DOHH2 (cell line): ENCODE measurements at regions not wholly inside any gene's neighbourhood (a gene's known extent, or its start where the extent isn't known, plus 50 kb on each side); places are given as distances from the start of the nearest gene placed in this dataset.
"Not testable (repeated sequence)": the region's sequence is repeated elsewhere in the genome, so short reads cannot be mapped to it uniquely, and the experiment has no call there.

ENCODE experiments used
- H3F3A ChIP-seq: fragments of 200-600 bp; sonication (generic), shearing (Covaris generic); 2 replicates; pipeline ENCODE4 v1.6.0; 2016; ENCODE audit warnings: antibody characterized with exemption, mild to moderate bottlenecking; ENCODE audit not compliant: control insufficient read depth, insufficient read depth
- H3K27ac ChIP-seq: fragments of 200-600 bp; sonication (generic); 2 replicates; pipeline ENCODE4 v1.5.1; 2014; ENCODE audit warnings: low read depth, mild to moderate bottlenecking, low read length, moderate library complexity
- H3K27me3 ChIP-seq: fragments of 200-600 bp; sonication (generic); 2 replicates; pipeline ENCODE4 v1.6.1; 2014; ENCODE audit warnings: mild to moderate bottlenecking, low read length, mixed read lengths; ENCODE audit not compliant: control insufficient read depth
- H3K36me3 ChIP-seq: fragments of 200-600 bp; sonication (generic); 2 replicates; pipeline ENCODE4 v1.6.1; 2014; ENCODE audit warnings: mild to moderate bottlenecking, low read length, moderate library complexity, mixed read lengths; ENCODE audit not compliant: control insufficient read depth
- H3K4me1 ChIP-seq: fragments of 200-600 bp; sonication (generic); 2 replicates; pipeline ENCODE4 v1.6.1; 2014; ENCODE audit warnings: mild to moderate bottlenecking, low read length, mixed read lengths; ENCODE audit not compliant: control insufficient read depth
- H3K4me2 ChIP-seq: fragments of 200-600 bp; sonication (generic); 2 replicates; pipeline ENCODE4 v1.6.0; 2014; ENCODE audit warnings: mild to moderate bottlenecking, low read length, moderate library complexity
- H3K4me3 ChIP-seq: fragments of 200-600 bp; sonication (generic); 2 replicates; pipeline ENCODE4 v1.5.1; 2014; ENCODE audit warnings: mild to moderate bottlenecking, low read length, mixed read lengths
- H3K79me2 ChIP-seq: fragments of 200-600 bp; sonication (generic); 2 replicates; pipeline ENCODE4 v1.6.1; 2014; ENCODE audit warnings: mild to moderate bottlenecking, low read length, mixed read lengths; ENCODE audit not compliant: control insufficient read depth
- H3K9me2 ChIP-seq: fragments of 200-600 bp; sonication (generic); replicated peaks from 2 replicates; pipeline ENCODE4 v1.6.1; 2014; ENCODE audit warnings: mild to moderate bottlenecking, low read length, mixed read lengths; ENCODE audit not compliant: control insufficient read depth
- H3K9me3 ChIP-seq: fragments of 200-600 bp; sonication (generic); 2 replicates; pipeline ENCODE4 v1.6.1; 2014; ENCODE audit warnings: antibody characterized with exemption, low read length, mixed read lengths; ENCODE audit not compliant: control insufficient read depth, insufficient read depth
- H4K20me1 ChIP-seq: fragments of 200-600 bp; sonication (generic); 2 replicates; pipeline ENCODE4 v1.6.0; 2014; ENCODE audit warnings: low read depth, mild to moderate bottlenecking, antibody characterized with exemption, low read length, moderate library complexity; ENCODE audit not compliant: control insufficient read depth, insufficient read depth
- EZH2phosphoT487 ChIP-seq: fragments of 200-600 bp; sonication (generic); IDR thresholded peaks from 2 replicates; pipeline ENCODE4 v1.6.1; 2017; ENCODE audit warnings: borderline replicate concordance, mild to moderate bottlenecking, antibody characterized with exemption, low read length, moderate library complexity, mixed read lengths
- TF ChIP-seq, protein P1 (sequence below): fragments of 200-600 bp; sonication (generic); IDR thresholded peaks from one replicate; pipeline ENCODE4 v1.5.1; 2014; ENCODE audit warnings: antibody characterized with exemption, mild to moderate bottlenecking, low read depth, low read length; ENCODE audit not compliant: poor library complexity, severe bottlenecking

GRCh38 chr4:137881641-137882040 lies 349.3 kb upstream of the PCDH18 start:
- no peaks in the 10 kb centered on the region for H3K9me3 ChIP-seq
- H3K4me3 ChIP-seq: no peak overlapping the region
- H3K4me2 ChIP-seq: no peak overlapping the region
- H3F3A ChIP-seq: no peaks in the 10 kb centered on the region
- no peak overlapping the region for H3K27ac ChIP-seq
- H3K27me3 ChIP-seq: no peaks in the 10 kb centered on the region
- no peak for TF ChIP-seq EZH2phosphoT487
- TF ChIP-seq, protein P1, sequence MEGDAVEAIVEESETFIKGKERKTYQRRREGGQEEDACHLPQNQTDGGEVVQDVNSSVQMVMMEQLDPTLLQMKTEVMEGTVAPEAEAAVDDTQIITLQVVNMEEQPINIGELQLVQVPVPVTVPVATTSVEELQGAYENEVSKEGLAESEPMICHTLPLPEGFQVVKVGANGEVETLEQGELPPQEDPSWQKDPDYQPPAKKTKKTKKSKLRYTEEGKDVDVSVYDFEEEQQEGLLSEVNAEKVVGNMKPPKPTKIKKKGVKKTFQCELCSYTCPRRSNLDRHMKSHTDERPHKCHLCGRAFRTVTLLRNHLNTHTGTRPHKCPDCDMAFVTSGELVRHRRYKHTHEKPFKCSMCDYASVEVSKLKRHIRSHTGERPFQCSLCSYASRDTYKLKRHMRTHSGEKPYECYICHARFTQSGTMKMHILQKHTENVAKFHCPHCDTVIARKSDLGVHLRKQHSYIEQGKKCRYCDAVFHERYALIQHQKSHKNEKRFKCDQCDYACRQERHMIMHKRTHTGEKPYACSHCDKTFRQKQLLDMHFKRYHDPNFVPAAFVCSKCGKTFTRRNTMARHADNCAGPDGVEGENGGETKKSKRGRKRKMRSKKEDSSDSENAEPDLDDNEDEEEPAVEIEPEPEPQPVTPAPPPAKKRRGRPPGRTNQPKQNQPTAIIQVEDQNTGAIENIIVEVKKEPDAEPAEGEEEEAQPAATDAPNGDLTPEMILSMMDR: no peak
- H3K36me3 ChIP-seq: no peaks in the 10 kb centered on the region
- no peaks in the 10 kb centered on the region for H3K79me2 ChIP-seq
- no peaks in the 10 kb centered on the region for H3K4me1 ChIP-seq
- no peaks in the 10 kb centered on the region for H3K9me2 ChIP-seq
- H4K20me1 ChIP-seq: no peaks in the 10 kb centered on the region

DNA sequence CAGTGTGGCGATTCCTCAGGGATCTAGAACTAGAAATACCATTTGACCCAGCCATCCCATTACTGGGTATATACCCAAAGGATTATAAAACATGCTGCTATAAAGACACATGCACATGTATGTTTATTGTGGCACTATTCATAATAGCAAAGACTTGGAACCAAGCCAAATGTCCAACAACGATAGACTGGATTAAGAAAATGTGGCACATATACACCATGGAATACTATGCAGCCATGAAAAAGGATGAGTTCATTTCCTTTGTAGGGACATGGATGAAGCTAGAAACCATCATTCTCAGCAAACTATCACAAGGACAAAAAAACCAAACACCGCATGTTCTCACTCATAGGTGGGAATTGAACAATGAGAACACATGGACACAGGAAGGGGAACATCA lies 335.8 kb upstream of the PCDH18 start:
- H3K9me2 ChIP-seq, H3K27ac ChIP-seq, H3K79me2 ChIP-seq, H3K4me2 ChIP-seq, H3K27me3 ChIP-seq, H3K4me3 ChIP-seq, H3K4me1 ChIP-seq, H4K20me1 ChIP-seq, H3K9me3 ChIP-seq, H3F3A ChIP-seq, H3K36me3 ChIP-seq: not testable (repeated sequence)

- Histone ChIP-seq H3K79me2 (no peaks in the 10 kb centered on the region), H3K27ac (no peak overlapping the region), H3K9me2 (no peaks in the 10 kb centered on the region), H3K4me2 (no peak overlapping the region), H4K20me1 (no peaks in the 10 kb centered on the region), H3K4me3 (no peak overlapping the region), H3K36me3 (no peaks in the 10 kb centered on the region), H3K27me3 (no peaks in the 10 kb centered on the region), H3F3A (no peaks in the 10 kb centered on the region), H3K9me3 (no peaks in the 10 kb centered on the region), H3K4me1 (no peaks in the 10 kb centered on the region)
- TF ChIP-seq, protein P1: no peak
- TF ChIP-seq EZH2phosphoT487: no peak
Observed at GRCh38 chr4:137866671-137867070, 334.4 kb upstream of the PCDH18 start.

DNA sequence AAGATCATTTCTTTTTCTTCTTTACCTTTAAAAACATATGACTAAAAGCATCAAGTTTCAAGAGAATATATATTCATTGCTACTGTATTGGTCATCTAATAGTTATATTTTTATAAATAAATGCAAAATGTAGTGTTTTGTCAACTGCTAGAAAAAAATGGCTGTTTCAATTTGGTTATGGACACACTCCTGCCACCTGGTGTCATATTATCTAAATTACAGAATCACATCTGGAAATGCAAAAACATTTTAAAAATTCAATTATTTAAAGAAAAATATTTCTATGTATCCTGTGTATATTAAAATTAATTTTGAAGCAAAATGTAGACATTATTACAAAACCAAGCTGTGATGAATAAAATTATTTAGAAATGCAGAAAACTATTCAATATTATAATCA lies 329.4 kb upstream of the PCDH18 start:
- Histone ChIP-seq H3F3A (no peaks in the 10 kb centered on the region), H4K20me1 (no peaks in the 10 kb centered on the region), H3K79me2 (no peaks in the 10 kb centered on the region), H3K9me2 (no peaks in the 10 kb centered on the region), H3K4me2 (no peak overlapping the region), H3K27me3 (no peaks in the 10 kb centered on the region), H3K4me1 (no peaks in the 10 kb centered on the region), H3K9me3 (no peaks in the 10 kb centered on the region), H3K27ac (no peak overlapping the region), H3K36me3 (no peaks in the 10 kb centered on the region), H3K4me3 (no peak overlapping the region)
- TF ChIP-seq EZH2phosphoT487: no peak
- TF ChIP-seq, protein P1: peak; percentile 24
